NT2/D1 (cell line): ENCODE measurements at regions not wholly inside any gene's neighbourhood (a gene's known extent, or its start where the extent isn't known, plus 50 kb on each side); places are given as distances from the start of the nearest gene placed in this dataset.

Experiments
- DNase-seq: peaks from one replicate; pipeline ENCODE4 v3.0.0-alpha.2; 2011; ENCODE audit warnings: low read depth, low spot score
- H3K27me3 ChIP-seq: 2 replicates; pipeline ENCODE4 v1.6.0; 2011; ENCODE audit warnings: mild to moderate bottlenecking; ENCODE audit not compliant: insufficient read length, insufficient read depth
- H3K36me3 ChIP-seq: 2 replicates; pipeline ENCODE4 v1.6.1; 2011; ENCODE audit warnings: mild to moderate bottlenecking, low read length, mixed read lengths; ENCODE audit not compliant: insufficient read depth, insufficient read length
- H3K4me1 ChIP-seq: 2 replicates; pipeline ENCODE4 v1.5.1; 2011; ENCODE audit not compliant: insufficient read depth, insufficient read length
- H3K4me3 ChIP-seq: 2 replicates; pipeline ENCODE4 v1.5.1; 2011; ENCODE audit warnings: low read depth; ENCODE audit not compliant: insufficient read length
- H3K9ac ChIP-seq: 2 replicates; pipeline ENCODE4 v1.6.0; 2011; ENCODE audit warnings: low read depth; ENCODE audit not compliant: insufficient read length
- H3K9me3 ChIP-seq: 2 replicates; pipeline ENCODE4 v1.5.1; 2011; ENCODE audit warnings: mild to moderate bottlenecking, low read length; ENCODE audit not compliant: insufficient read depth
- SUZ12 ChIP-seq: IDR thresholded peaks from 2 replicates; pipeline ENCODE4 v1.6.1; 2011; ENCODE audit not compliant: insufficient read length, insufficient read depth; ENCODE audit errors: extremely low read depth
- YY1 ChIP-seq: IDR thresholded peaks from 2 replicates; pipeline ENCODE4 v1.6.1; 2011; ENCODE audit not compliant: insufficient read length, insufficient read depth
- ZNF274 ChIP-seq: IDR thresholded peaks from 2 replicates; pipeline ENCODE4 v1.6.1; 2011; ENCODE audit warnings: mild to moderate bottlenecking, low read depth, low read length

GRCh38 chr15:62567501-62567900, 402.4 kb upstream of the C2CD4B start:
- H3K4me1 ChIP-seq = no peaks in the 10 kb centered on the region
- H3K36me3 ChIP-seq = no peaks in the 10 kb centered on the region
- no peaks in the 10 kb centered on the region for H3K27me3 ChIP-seq
- no peaks in the 10 kb centered on the region for H3K9me3 ChIP-seq
- no peak overlapping the region for H3K9ac ChIP-seq
- no peak for DNase-seq
- TF ChIP-seq ZNF274 = no peak
- TF ChIP-seq SUZ12 = no peak
- no peak for TF ChIP-seq YY1
- no peak overlapping the region for H3K4me3 ChIP-seq

DNA sequence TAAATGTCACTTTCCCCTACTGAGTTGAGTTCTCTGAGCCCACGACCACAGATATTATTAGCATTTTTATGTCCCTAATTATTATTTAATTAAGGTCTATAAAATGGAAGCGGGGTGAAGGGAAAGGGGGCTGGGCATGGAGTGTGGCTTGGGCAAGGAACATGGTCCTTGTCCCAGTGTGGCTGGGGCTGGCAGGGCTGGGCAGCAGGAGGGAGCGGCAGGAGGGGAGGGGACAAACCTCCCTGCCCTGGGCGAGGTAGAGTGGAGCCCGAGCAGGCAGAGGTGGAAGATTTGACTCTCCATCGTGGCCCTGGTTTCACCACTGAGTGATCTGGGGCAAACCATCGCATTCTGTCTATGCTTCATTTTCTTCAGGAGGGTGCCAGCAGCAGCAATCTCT, 402.9 kb upstream of the C2CD4B start:
- TF ChIP-seq YY1 = no peak
- no peak for TF ChIP-seq ZNF274
- no peak for TF ChIP-seq SUZ12
- H3K4me3 ChIP-seq = no peak overlapping the region
- H3K9me3 ChIP-seq = no peaks in the 10 kb centered on the region
- no peaks in the 10 kb centered on the region for H3K36me3 ChIP-seq
- no peak for DNase-seq
- H3K9ac ChIP-seq = no peak overlapping the region
- no peaks in the 10 kb centered on the region for H3K27me3 ChIP-seq
- H3K4me1 ChIP-seq = peaks cover under 1% of the 10 kb centered on the region

DNA sequence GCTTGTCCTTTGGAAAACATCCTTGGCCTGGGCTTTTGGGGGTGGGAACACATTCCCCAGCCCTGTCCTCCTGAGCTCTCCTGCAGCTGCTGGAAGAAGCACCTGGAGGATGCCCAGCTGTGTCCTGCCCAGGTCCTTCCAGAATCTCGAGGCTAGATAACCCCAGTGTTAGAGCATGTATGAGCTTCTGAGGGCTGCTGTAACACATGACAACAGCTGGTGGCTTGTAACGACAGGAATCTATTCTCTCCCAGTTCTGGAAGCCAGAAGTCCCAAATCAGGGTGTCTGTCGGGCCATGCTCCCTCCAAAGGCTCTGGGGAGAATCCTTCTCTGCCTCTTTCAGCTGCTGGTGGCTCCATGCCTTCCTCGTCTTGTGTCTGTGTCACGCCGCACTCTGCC, 403.6 kb upstream of the C2CD4B start:
- H3K4me1 ChIP-seq = peaks cover 4% of the 10 kb centered on the region
- H3K27me3 ChIP-seq = no peaks in the 10 kb centered on the region
- DNase-seq = no peak
- H3K36me3 ChIP-seq = no peaks in the 10 kb centered on the region
- no peak overlapping the region for H3K4me3 ChIP-seq
- no peaks in the 10 kb centered on the region for H3K9me3 ChIP-seq
- no peak overlapping the region for H3K9ac ChIP-seq
- TF ChIP-seq YY1 = no peak
- TF ChIP-seq ZNF274 = no peak
- TF ChIP-seq SUZ12 = no peak

DNA sequence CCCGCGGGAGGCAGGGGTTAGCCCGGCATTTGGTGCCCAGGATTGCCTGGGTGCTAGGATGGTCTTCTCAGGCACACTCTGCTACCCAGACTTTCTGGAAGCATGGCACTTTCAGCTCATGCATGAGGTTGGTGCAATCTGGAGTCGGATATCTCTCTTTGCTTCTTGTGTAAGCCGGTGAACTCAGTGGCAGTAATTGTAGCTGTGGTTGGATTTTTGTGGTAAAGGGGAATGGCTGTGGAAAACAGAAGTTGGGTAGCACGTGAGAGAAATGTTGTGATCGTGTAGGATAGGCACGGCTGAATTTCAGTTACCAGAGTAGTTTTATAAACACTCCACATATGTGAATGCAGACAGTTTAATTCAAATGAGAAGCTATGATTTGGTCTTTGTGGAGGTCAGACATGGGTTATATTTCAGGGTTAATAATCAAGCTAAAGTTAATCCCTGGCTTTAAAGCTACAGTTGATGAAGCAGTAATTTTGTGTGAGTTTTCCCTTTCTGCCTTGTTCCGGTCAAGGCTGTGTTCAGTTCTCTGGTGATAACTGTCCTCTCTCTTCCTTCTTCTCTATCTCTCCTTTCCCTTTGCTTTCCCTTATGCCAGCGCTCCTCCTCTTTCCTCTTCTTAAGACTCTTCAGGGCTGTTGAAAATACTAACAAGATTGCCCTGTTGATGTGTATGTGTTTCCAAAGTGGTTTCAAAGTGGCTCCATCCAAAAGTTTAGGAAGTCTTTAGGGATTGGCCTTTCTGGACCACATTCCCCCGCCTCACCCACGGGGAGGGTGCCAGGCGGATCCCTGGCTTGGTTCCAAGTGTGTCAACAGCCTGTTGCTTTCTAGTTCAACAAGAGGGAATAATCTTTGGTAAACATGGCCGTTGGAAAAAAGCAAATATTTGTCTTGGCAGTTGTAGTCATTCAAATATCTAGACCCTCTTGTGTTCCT, 404.6 kb upstream of the C2CD4B start:
- Histone ChIP-seq H3K4me1 (peaks cover 4% of the 10 kb centered on the region), H3K36me3 (no peaks in the 10 kb centered on the region), H3K4me3 (no peak overlapping the region), H3K9me3 (no peaks in the 10 kb centered on the region), H3K27me3 (no peaks in the 10 kb centered on the region), H3K9ac (no peak overlapping the region)
- DNase-seq = no peak
- TF ChIP-seq SUZ12 = no peak
- TF ChIP-seq ZNF274 = no peak
- no peak for TF ChIP-seq YY1

DNA sequence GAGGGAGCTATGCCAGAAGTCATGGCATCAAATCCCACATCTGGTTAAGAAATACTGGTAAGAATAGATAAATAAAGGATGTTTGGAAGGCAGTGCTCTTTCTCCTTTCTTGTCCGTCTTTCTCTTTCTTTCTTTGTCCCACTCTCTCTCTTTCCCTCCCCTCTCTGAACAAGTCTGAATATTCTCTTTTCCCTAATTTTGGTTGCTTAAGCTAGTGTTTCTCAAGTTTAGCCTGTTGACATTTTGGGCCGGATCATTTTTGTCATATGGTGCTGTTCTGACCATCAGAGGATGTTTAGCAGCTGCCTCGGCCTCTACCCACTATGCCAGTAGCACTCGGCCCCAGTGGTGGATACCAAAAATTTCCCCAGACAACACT, 405.3 kb upstream of the C2CD4B start:
- TF ChIP-seq ZNF274 (no peak), YY1 (no peak), SUZ12 (no peak)
- H3K9me3 ChIP-seq = no peaks in the 10 kb centered on the region

GRCh38 chr15:62571072-62571471, 406.0 kb upstream of the C2CD4B start:
- Histone ChIP-seq H3K9ac (no peak overlapping the region), H3K27me3 (no peaks in the 10 kb centered on the region)
- TF ChIP-seq YY1 = no peak
- TF ChIP-seq ZNF274 = no peak
- TF ChIP-seq SUZ12 = no peak

More for the DNA sequence above, 405.3 kb upstream of the C2CD4B start:
- Histone ChIP-seq H3K9ac (no peak overlapping the region), H3K4me1 (peaks cover 4% of the 10 kb centered on the region), H3K4me3 (no peak overlapping the region), H3K36me3 (no peaks in the 10 kb centered on the region), H3K27me3 (no peaks in the 10 kb centered on the region)
- no peak for DNase-seq

GRCh38 chr15:62572797-62573196, 407.7 kb upstream of the C2CD4B start:
- Histone ChIP-seq H3K36me3 (no peaks in the 10 kb centered on the region), H3K4me1 (peaks cover 4% of the 10 kb centered on the region), H3K9ac (peak overlapping the region; percentile 34), H3K27me3 (no peaks in the 10 kb centered on the region), H3K4me3 (no peak overlapping the region), H3K9me3 (no peaks in the 10 kb centered on the region)
- no peak for TF ChIP-seq ZNF274
- TF ChIP-seq SUZ12 = no peak
- TF ChIP-seq YY1 = no peak
- no peak for DNase-seq

More at GRCh38 chr15:62571072-62571471, 406.0 kb upstream of the C2CD4B start:
- DNase-seq = no peak
- Histone ChIP-seq H3K4me3 (no peak overlapping the region), H3K4me1 (peaks cover 4% of the 10 kb centered on the region), H3K9me3 (no peaks in the 10 kb centered on the region), H3K36me3 (no peaks in the 10 kb centered on the region)
